ENCODE measurements at regions not wholly inside any gene's neighbourhood (a gene's known extent, or its start where the extent isn't known, plus 50 kb on each side); places are given as distances from the start of the nearest gene placed in this dataset.

GRCh38 chr18:24754583-24755253, 294.3 kb downstream of the HRH4 start:
- ATAC-seq, result no peak
- 100% methylated on average over 4 of the region's 4 CpGs for WGBS (ENCODE audit: insufficient coverage)
- Mint-ChIP-seq H3K27me3 (ENCODE audit: low read depth in 2 of 2) (peaks cover 0 to under 1% of the 10 kb centered on the region in 2 donors), H3K4me3 (no peak overlapping the region), H3K27ac (no peak overlapping the region), H3K4me1 (no peaks in the 10 kb centered on the region), H3K9me3 (no peaks in the 10 kb centered on the region), H3K36me3 (no peaks in the 10 kb centered on the region)
- Histone ChIP-seq H3K27me3 (ENCODE audit: control insufficient read depth, insufficient read depth, low read length) (no peaks in the 10 kb centered on the region), H3K36me3 (ENCODE audit: control insufficient read depth, insufficient read depth, low read length) (no peaks in the 10 kb centered on the region), H3K4me1 (ENCODE audit: control insufficient read depth, insufficient read depth, low read length) (no peaks in the 10 kb centered on the region), H3K27ac (ENCODE audit: low read length) (no peak overlapping the region), H3K4me3 (ENCODE audit: low read length) (no peak overlapping the region), H3K9me3 (ENCODE audit: control insufficient read depth, insufficient read depth, low read length) (no peaks in the 10 kb centered on the region)
- no peak for TF ChIP-seq CTCF (IDR thresholded peaks at IDR 0.05)
- no peak for DNase-seq
- intact Hi-C loops (cut with micrococcal nuclease), result no loop called here

GRCh38 chr18:24756385-24756784, 295.9 kb downstream of the HRH4 start:
- no peak for TF ChIP-seq CTCF (IDR thresholded peaks at IDR 0.05)
- H3K4me1 ChIP-seq (ENCODE audit: control insufficient read depth, insufficient read depth, low read length), result no peaks in the 10 kb centered on the region
- Mint-ChIP-seq H3K4me3 (no peak overlapping the region), H3K4me1 (no peaks in the 10 kb centered on the region), H3K27ac (no peak overlapping the region), H3K27me3 (ENCODE audit: low read depth in 2 of 2) (peaks cover 3 to 4% of the 10 kb centered on the region in 2 donors), H3K36me3 (peaks cover 3% of the 10 kb centered on the region), H3K9me3 (peaks cover 2% of the 10 kb centered on the region in 2 donors)
- no peak overlapping the region for H3K27ac ChIP-seq (ENCODE audit: low read length)
- H3K4me3 ChIP-seq (ENCODE audit: low read length), result no peak overlapping the region
- intact Hi-C loops (cut with micrococcal nuclease), result no loop called here
- DNase-seq, result no peak
- H3K9me3 ChIP-seq (ENCODE audit: control insufficient read depth, insufficient read depth, low read length), result no peaks in the 10 kb centered on the region
- H3K36me3 ChIP-seq (ENCODE audit: control insufficient read depth, insufficient read depth, low read length), result no peaks in the 10 kb centered on the region
- ATAC-seq, result no peak
- no peaks in the 10 kb centered on the region for H3K27me3 ChIP-seq (ENCODE audit: control insufficient read depth, insufficient read depth, low read length)

DNA sequence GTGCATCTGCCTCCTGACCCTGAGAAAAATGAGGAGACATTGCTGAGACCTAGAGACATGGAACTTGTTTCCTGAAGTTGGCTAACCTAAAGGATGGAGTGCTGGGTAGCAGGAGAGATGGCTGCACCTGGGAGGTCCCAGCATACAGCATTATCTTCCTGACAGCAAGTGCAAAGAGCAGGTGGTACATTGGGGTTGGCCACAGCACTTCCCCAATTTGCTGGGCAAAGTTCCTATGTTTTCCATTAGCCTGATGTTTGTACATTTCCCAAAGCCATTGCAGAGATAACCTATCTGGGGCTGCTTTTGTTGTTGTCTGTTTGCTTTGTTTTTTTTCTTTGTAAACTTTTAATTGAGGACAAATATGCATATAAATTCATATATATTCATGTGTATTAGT, 296.7 kb downstream of the HRH4 start:
- intact Hi-C loops (cut with micrococcal nuclease), result no loop called here
- no peak for DNase-seq
- peaks cover 3 to 11% of the 10 kb centered on the region in 2 donors for H3K27me3 Mint-ChIP-seq (ENCODE audit: low read depth in 2 of 2)

More for the DNA sequence above, 296.7 kb downstream of the HRH4 start:
- Mint-ChIP-seq H3K36me3 (peaks cover 9% of the 10 kb centered on the region), H3K9me3 (peaks cover 5 to 6% of the 10 kb centered on the region in 2 donors), H3K4me3 (no peak overlapping the region), H3K4me1 (no peaks in the 10 kb centered on the region), H3K27ac (no peak overlapping the region)
- H3K27ac ChIP-seq (ENCODE audit: low read length), result no peak overlapping the region
- TF ChIP-seq CTCF (IDR thresholded peaks at IDR 0.05), result no peak
- no peaks in the 10 kb centered on the region for H3K9me3 ChIP-seq (ENCODE audit: control insufficient read depth, insufficient read depth, low read length)
- H3K27me3 ChIP-seq (ENCODE audit: control insufficient read depth, insufficient read depth, low read length), result no peaks in the 10 kb centered on the region
- no peaks in the 10 kb centered on the region for H3K36me3 ChIP-seq (ENCODE audit: control insufficient read depth, insufficient read depth, low read length)
- no peak for ATAC-seq
- no peaks in the 10 kb centered on the region for H3K4me1 ChIP-seq (ENCODE audit: control insufficient read depth, insufficient read depth, low read length)
- H3K4me3 ChIP-seq (ENCODE audit: low read length), result no peak overlapping the region
